CD4-positive, alpha-beta T cell treated with Interleukin-2 at 100 ng/mL for 4 hours (primary cell): ENCODE measurements at regions not wholly inside any gene's neighbourhood (a gene's known extent, or its start where the extent isn't known, plus 50 kb on each side); places are given as distances from the start of the nearest gene placed in this dataset.

Experiments used
- DNase-seq: peaks from one replicate; pipeline ENCODE4 v3.0.0-alpha.2; 2020; ENCODE audit warnings: low spot score

DNA sequence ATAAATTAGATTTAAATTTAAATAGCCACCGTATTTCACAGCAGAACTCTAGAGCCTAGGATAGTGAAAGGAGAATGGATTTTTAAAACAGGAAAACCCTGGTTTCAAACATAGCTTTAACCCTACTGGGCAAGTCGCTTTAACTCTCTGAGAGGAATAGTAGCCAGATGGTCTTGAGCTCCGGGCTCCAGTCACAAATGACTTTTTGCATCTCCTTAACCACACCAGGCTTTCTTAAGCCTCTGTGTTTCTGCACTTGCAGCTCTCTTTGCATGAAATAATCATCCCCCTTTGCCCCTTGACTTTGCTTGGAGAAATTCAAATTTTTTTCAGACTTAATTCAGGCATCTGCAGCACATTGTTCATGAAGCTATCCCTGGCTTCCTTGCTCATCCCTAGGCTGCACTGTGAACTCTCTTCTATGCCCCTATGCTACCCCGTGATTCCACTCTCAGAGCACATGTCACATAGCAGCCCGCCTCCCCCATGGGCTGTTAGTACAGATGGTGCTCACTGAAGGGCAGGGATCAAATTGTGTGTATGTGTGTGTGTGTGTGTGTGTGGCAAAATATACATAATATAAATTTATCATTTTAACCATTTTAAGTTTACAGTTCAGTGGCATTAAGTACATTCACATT lies 68.8 kb upstream of the DAB1 start:
- DNase-seq = no peak

GRCh38 chr1:57489358-57490036 lies 65.6 kb upstream of the DAB1 start:
- no peak for DNase-seq

- DNase-seq = no peak
Observed at GRCh38 chr1:57485643-57486042, 61.8 kb upstream of the DAB1 start.

DNA sequence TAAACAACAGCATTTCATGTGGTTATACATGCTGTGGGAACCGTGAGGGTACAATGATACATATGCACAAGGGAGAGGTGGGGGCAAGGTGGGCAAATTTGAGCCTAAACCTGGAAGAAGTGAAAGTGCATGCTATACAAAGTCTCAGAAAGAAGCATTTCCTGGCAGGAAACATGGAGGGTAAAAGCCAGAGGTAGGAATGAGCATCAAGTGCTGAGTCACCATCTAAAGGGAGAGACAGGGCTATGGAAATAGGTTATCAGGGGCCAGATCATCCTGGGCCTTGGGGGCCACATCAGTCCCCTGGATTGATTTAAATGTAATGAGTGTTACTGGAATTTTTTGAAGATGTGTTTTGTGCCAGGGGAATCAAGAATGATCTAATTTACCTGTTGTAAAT lies 60.1 kb upstream of the DAB1 start:
- DNase-seq = no peak

DNA sequence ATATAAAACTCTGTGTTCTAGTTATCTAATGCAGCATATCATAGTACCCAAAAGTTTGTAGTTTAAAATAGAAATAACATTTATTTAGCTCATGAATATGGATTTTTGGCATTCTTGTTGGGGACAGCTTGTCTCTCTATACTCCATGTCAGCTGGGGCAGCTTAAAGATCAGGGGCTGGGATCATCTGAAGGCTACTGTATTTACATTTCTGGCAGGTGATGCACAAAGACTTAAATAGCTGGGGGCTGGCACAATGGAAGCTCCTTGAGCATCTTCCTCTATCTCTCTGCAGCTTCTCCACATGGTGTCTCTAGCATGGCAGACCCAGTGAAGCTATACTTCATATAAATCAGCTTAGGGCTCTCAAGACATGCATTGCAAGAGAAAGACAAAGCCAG lies 55.6 kb upstream of the DAB1 start:
- no peak for DNase-seq

GRCh38 chr1:57475366-57475765 lies 51.5 kb upstream of the DAB1 start:
- no peak for DNase-seq

- no peak for DNase-seq
Observed at GRCh38 chr1:57474137-57474750, 50.4 kb upstream of the DAB1 start.
